ENCODE measurements at regions not wholly inside any gene's neighbourhood (a gene's known extent, or its start where the extent isn't known, plus 50 kb on each side); places are given as distances from the start of the nearest gene placed in this dataset.

GRCh38 chr6:134604014-134604676, 286.2 kb upstream of the SGK1 start:
- Histone ChIP-seq H3K4me3 (replicated peaks in 1 of 3) (no peak overlapping the region), H3K36me3 (no peaks in the 10 kb centered on the region), H3K27ac (no peak overlapping the region), H3K27me3 (no peaks in the 10 kb centered on the region), H3K4me1 (peaks cover 0 to 5% of the 10 kb centered on the region in 2 donors), H3K9me3 (no peaks in the 10 kb centered on the region)
- TF ChIP-seq POLR2A (IDR thresholded peaks at IDR 0.05) (no peak), CTCF (IDR thresholded peaks at IDR 0.05) (no peak)
- intact Hi-C loops (cut with DNase I): no loop called here
- WGBS, 2 donors: 83 to 89% methylated on average over 11 to 15 of the region's 20 CpGs
- no peak for DNase-seq

- intact Hi-C loops (cut with DNase I): no loop called here
- TF ChIP-seq CTCF (IDR thresholded peaks at IDR 0.05) (no peak), POLR2A (IDR thresholded peaks at IDR 0.05) (no peak)
- H3K36me3 ChIP-seq: no peaks in the 10 kb centered on the region
- no peak overlapping the region for H3K27ac ChIP-seq
- no peaks in the 10 kb centered on the region for H3K27me3 ChIP-seq
- H3K4me1 ChIP-seq: peaks cover 4 to 8% of the 10 kb centered on the region in 2 donors
- no peak for DNase-seq
- 89 to 94% methylated on average over 4 of the region's 4 CpGs for WGBS, 2 donors
- H3K4me3 ChIP-seq (replicated peaks in 1 of 3): no peak overlapping the region
- H3K9me3 ChIP-seq: no peaks in the 10 kb centered on the region
Measured at GRCh38 chr6:134603561-134603960, 285.6 kb upstream of the SGK1 start.

DNA sequence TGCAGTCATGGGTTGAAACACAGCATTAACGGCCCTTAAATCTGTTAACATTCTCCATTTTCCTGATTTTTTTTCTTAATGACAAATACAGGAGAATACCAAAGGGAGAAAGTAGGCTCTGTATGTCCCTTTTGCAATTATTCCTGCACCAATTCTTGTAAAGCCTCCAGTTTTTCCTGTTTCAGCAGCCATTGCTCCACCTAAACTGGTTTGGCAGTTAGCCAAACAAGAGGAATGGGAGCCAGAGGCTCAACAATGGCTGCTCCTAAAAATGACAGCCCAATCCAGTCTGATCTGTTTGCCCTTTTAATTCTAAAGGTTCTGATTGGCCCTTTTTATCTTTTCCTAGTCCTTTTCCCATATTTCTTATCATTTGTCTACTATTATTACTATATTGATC, 284.2 kb upstream of the SGK1 start:
- Histone ChIP-seq H3K4me1 (peaks cover 4 to 8% of the 10 kb centered on the region in 2 donors), H3K9me3 (no peaks in the 10 kb centered on the region), H3K27ac (no peak overlapping the region), H3K4me3 (replicated peaks in 1 of 3) (no peak overlapping the region), H3K27me3 (no peaks in the 10 kb centered on the region), H3K36me3 (no peaks in the 10 kb centered on the region)
- TF ChIP-seq POLR2A (IDR thresholded peaks at IDR 0.05) (no peak), CTCF (IDR thresholded peaks at IDR 0.05) (no peak)
- no peak for DNase-seq
- 72 to 83% methylated on average over 1 of the region's 1 CpG for WGBS, 2 donors
- intact Hi-C loops (cut with DNase I): no loop called here

- intact Hi-C loops (cut with DNase I): no loop called here
- 85 to 93% methylated on average over 7 of the region's 7 CpGs for WGBS, 2 donors
- no peak for DNase-seq
Measured at GRCh38 chr6:134600671-134601070, 282.8 kb upstream of the SGK1 start.

More at GRCh38 chr6:134600671-134601070, 282.8 kb upstream of the SGK1 start:
- Histone ChIP-seq H3K4me3 (replicated peaks in 1 of 3) (no peak overlapping the region), H3K4me1 (peaks cover 4 to 8% of the 10 kb centered on the region in 2 donors), H3K27me3 (no peaks in the 10 kb centered on the region), H3K27ac (no peak overlapping the region), H3K9me3 (no peaks in the 10 kb centered on the region), H3K36me3 (no peaks in the 10 kb centered on the region)
- TF ChIP-seq POLR2A (IDR thresholded peaks at IDR 0.05) (no peak), CTCF (IDR thresholded peaks at IDR 0.05) (no peak)
